ENCODE measurements at regions not wholly inside any gene's neighbourhood (a gene's known extent, or its start where the extent isn't known, plus 50 kb on each side); places are given as distances from the start of the nearest gene placed in this dataset.

GRCh38 chr22:48320048-48320682 is 1507.5 kb downstream of the BRD1 start:
- no peak for TF ChIP-seq CTCF (conservative IDR thresholded peaks at IDR 0.05; ENCODE audit: low read length)
- no peak for TF ChIP-seq EZH2phosphoT487 (IDR thresholded peaks at IDR 0.05; ENCODE audit: borderline replicate concordance)
